ENCODE measurements at regions not wholly inside any gene's neighbourhood (a gene's known extent, or its start where the extent isn't known, plus 50 kb on each side); places are given as distances from the start of the nearest gene placed in this dataset.

DNA sequence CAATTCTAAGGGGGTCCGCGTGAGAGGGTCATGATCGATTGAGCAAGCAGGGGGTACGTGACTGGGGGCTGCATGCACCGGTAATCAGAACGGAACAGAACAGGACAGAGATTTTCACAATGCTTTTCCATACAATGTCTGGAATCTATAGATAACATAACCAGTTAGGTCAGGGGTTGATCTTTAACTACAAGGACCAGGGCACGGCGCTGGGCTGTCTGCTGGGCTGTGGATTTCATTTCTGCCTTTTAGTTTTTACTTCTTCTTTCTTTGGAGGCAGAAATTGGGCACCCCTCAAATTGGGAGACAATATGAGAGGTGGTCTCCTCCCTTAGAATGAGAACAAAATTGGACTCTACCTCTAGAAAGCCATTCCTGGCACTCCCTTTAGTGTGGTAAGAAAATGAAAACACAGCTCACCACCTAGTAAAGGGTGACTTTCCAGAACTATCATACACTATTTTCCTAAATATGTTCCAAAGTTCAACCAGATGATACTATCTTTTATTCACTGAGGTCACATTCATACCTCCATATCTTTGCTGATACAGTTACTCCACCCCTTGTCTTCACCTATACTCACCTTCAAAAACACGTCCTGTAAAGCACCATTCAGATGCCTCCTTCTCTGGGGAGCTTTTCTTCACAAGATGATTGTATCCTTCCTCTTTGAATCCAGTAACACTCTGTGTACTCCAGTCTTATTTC, 1058.3 kb upstream of the SLIT2 start:
- BruUV-seq (replicated peaks): no TSS peak
- intact Hi-C loops (cut with micrococcal nuclease; ENCODE audit: unreplicated experiment): no loop called here
- H3K9me3 ChIP-seq (ENCODE audit: control insufficient read depth, insufficient read depth, low read depth, low read length): no peaks in the 10 kb centered on the region
- ATAC-seq (no peak), DNase-seq (ENCODE audit: low read depth, low spot score) (no peak)
- no peaks in the 10 kb centered on the region for H3K36me3 ChIP-seq (ENCODE audit: control insufficient read depth, insufficient read depth, low read length)
- ChIA-PET POLR2A (no interaction called here), CTCF (no interaction called here)
- TF ChIP-seq, protein P1, sequence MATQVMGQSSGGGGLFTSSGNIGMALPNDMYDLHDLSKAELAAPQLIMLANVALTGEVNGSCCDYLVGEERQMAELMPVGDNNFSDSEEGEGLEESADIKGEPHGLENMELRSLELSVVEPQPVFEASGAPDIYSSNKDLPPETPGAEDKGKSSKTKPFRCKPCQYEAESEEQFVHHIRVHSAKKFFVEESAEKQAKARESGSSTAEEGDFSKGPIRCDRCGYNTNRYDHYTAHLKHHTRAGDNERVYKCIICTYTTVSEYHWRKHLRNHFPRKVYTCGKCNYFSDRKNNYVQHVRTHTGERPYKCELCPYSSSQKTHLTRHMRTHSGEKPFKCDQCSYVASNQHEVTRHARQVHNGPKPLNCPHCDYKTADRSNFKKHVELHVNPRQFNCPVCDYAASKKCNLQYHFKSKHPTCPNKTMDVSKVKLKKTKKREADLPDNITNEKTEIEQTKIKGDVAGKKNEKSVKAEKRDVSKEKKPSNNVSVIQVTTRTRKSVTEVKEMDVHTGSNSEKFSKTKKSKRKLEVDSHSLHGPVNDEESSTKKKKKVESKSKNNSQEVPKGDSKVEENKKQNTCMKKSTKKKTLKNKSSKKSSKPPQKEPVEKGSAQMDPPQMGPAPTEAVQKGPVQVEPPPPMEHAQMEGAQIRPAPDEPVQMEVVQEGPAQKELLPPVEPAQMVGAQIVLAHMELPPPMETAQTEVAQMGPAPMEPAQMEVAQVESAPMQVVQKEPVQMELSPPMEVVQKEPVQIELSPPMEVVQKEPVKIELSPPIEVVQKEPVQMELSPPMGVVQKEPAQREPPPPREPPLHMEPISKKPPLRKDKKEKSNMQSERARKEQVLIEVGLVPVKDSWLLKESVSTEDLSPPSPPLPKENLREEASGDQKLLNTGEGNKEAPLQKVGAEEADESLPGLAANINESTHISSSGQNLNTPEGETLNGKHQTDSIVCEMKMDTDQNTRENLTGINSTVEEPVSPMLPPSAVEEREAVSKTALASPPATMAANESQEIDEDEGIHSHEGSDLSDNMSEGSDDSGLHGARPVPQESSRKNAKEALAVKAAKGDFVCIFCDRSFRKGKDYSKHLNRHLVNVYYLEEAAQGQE (IDR thresholded peaks at IDR 0.05; ENCODE audit: insufficient read depth in 1 of 2, low read depth in 2 of 2, low read length in 1 of 2): no peak
- no peak overlapping the region for H3K4me3 ChIP-seq (ENCODE audit: low read depth in 2 of 2, low read length in 2 of 2)
- no peak overlapping the region for H3K27ac ChIP-seq (ENCODE audit: low read length)
- no peaks in the 10 kb centered on the region for H3K27me3 ChIP-seq (ENCODE audit: control insufficient read depth, insufficient read depth, low read length)
- H3K4me1 ChIP-seq (ENCODE audit: control insufficient read depth, insufficient read depth, low read length): no peaks in the 10 kb centered on the region
- in situ Hi-C loops (cut with HindIII; ENCODE audit: low pct_unique_long_range_greater_than_20kb, low sequenced_read_pairs): no loop called here

DNA sequence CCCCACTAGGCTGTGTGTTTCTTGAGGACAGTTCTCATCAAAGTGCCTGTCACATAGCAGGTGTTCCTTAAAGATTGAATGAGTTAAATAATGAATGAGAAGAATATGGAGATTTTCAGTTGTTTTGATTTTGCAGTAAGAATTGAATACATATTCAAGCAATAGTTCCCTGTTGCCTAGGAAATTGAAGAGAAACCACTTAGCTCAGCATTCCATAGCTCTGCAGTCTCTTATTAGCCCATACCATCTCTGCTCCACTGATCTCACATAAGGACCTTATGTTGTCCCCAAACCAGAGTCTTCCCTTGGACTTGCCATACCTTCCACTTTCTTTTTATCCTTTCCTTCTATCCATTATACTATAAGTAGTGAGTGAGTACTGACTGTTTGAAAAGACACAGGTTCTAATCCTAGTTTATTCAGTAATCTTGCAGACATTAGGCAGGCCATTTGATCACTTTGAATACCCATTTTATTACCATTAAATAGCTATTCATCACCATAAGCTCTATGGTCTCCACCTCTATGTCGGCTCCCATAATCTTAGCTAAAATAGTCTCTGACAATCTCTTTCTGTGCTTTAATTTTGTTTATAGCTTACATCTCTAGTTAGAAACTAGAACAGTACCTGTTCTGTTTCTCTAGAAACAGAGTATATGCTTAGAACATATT, 1059.6 kb upstream of the SLIT2 start:
- Histone ChIP-seq H3K27ac (ENCODE audit: low read length) (no peak overlapping the region), H3K27me3 (ENCODE audit: control insufficient read depth, insufficient read depth, low read length) (no peaks in the 10 kb centered on the region), H3K4me1 (ENCODE audit: control insufficient read depth, insufficient read depth, low read length) (no peaks in the 10 kb centered on the region), H3K4me3 (ENCODE audit: low read depth in 2 of 2, low read length in 2 of 2) (no peak overlapping the region), H3K36me3 (ENCODE audit: control insufficient read depth, insufficient read depth, low read length) (no peaks in the 10 kb centered on the region), H3K9me3 (ENCODE audit: control insufficient read depth, insufficient read depth, low read depth, low read length) (no peaks in the 10 kb centered on the region)
- no peak for ATAC-seq
- in situ Hi-C loops (cut with HindIII; ENCODE audit: low pct_unique_long_range_greater_than_20kb, low sequenced_read_pairs) (no loop called here), intact Hi-C loops (cut with micrococcal nuclease; ENCODE audit: unreplicated experiment) (no loop called here)
- TF ChIP-seq, protein P2, sequence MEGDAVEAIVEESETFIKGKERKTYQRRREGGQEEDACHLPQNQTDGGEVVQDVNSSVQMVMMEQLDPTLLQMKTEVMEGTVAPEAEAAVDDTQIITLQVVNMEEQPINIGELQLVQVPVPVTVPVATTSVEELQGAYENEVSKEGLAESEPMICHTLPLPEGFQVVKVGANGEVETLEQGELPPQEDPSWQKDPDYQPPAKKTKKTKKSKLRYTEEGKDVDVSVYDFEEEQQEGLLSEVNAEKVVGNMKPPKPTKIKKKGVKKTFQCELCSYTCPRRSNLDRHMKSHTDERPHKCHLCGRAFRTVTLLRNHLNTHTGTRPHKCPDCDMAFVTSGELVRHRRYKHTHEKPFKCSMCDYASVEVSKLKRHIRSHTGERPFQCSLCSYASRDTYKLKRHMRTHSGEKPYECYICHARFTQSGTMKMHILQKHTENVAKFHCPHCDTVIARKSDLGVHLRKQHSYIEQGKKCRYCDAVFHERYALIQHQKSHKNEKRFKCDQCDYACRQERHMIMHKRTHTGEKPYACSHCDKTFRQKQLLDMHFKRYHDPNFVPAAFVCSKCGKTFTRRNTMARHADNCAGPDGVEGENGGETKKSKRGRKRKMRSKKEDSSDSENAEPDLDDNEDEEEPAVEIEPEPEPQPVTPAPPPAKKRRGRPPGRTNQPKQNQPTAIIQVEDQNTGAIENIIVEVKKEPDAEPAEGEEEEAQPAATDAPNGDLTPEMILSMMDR (IDR thresholded peaks at IDR 0.05): no peak
- TF ChIP-seq SIN3A (IDR thresholded peaks at IDR 0.05; ENCODE audit: borderline replicate concordance, insufficient read depth, low read depth, low read length) (no peak), TCF7L2 (IDR thresholded peaks at IDR 0.05; ENCODE audit: low read depth, low read length) (no peak), POLR2AphosphoS5 (IDR thresholded peaks at IDR 0.05; ENCODE audit: low read depth, low read length) (no peak)
- TF ChIP-seq, protein P1 (IDR thresholded peaks at IDR 0.05; ENCODE audit: insufficient read depth in 1 of 2, low read depth in 2 of 2, low read length in 1 of 2): no peak
- no TSS peak for BruUV-seq (replicated peaks)
- DNase-seq (ENCODE audit: low read depth, low spot score): no peak
- POLR2A ChIA-PET: no interaction called here
- CTCF ChIA-PET: no interaction called here

All from Panc1 (cell line).